ENCODE measurements at regions not wholly inside any gene's neighbourhood (a gene's known extent, or its start where the extent isn't known, plus 50 kb on each side); places are given as distances from the start of the nearest gene placed in this dataset.

DNA sequence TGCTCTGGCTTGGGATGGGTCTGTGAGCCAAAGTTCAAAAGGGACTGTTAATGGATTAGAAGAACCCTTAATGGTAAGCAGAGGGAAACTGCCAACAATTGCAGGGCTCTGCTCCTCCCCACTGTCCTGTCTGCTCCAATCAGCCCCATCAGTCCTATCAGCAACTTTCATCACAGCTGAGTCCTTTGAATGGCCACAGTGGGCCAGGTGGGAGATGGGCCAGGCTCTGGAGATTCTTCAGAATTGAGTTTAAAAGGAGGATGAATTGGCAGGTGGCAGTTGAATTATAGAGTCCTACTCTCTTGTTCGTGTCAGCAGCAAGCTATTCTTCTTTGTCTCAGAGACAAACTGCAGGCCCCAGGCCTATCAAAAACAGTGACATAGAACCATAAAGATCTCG lies 573.9 kb downstream of the EPHA4 start:
- ATAC-seq: no peak
- intact Hi-C loops (cut with DNase I): no loop called here
- no peak for DNase-seq (ENCODE audit: low spot score)

GRCh38 chr2:220999356-220999755 lies 572.7 kb downstream of the EPHA4 start:
- ATAC-seq: no peak
- DNase-seq (ENCODE audit: low spot score): no peak
- intact Hi-C loops (cut with DNase I): no loop called here

GRCh38 chr2:221001381-221001801 lies 570.7 kb downstream of the EPHA4 start:
- DNase-seq (ENCODE audit: low spot score) (no peak), ATAC-seq (no peak)
- intact Hi-C loops (cut with DNase I): no loop called here

DNA sequence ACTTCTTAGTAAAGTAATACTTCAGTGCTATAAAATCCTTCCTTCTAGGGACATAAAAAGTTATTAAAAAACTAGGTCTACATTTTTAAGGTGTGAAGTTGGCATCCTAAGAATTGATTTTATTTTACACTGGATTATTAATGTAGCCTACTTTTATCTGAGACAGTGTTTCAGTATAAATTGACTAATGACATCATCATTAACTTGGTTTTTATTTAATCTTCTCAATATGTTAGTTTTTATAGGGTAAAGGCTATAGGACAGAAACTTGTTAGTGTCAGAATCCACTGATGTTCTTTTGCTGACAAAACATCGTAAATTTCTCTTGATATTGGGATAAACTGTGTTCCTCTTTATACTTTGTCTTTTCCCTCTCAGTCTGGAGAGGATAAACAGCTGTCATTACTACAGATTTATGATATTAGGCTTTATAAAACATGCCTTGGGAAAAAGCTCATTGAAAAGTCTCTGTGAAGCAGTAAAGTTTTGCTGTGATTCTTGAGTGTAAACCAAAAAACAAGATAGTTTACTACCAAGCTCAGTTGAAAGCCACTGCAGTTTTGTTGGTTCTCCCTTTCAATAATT lies 569.9 kb downstream of the EPHA4 start:
- intact Hi-C loops (cut with DNase I): no loop called here
- DNase-seq (ENCODE audit: low spot score) (no peak), ATAC-seq (no peak)

DNA sequence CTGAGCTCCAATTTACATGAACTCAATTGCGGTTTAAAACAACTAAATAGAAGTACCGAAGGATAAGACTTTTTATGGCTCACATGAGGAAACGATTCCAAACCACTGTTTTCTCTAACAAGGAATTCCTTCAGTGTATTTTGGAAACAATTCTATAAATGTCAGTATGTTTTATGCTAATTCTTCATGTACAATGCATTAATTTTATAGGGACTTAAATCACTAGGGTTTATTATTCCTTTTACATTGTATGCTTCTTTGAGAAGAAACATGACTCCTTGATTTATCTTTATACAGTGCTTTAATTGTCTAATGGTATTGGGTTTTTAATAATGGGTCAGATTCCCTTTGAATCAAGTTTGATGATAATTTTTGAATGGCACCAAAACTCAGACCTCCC lies 566.8 kb downstream of the EPHA4 start:
- ATAC-seq (no peak), DNase-seq (ENCODE audit: low spot score) (no peak)
- intact Hi-C loops (cut with DNase I): no loop called here

DNA sequence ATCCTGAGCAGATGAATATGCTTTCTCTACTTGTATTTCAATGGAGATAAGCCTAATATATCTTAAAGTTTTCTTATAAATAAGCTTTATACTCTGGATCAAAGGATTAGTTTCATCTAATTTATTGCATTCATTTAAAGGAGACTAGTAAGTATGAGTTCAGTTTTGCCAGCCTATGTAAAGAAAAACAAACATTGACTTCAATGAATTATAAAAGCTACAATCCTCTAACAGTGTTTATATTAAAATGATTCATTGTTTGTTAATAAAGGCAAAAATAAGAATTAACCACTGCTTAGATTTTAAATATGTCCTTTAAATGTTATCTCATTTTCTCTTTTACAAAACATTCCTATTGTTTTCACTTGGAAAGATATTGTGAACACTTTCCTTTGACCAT lies 566.0 kb downstream of the EPHA4 start:
- intact Hi-C loops (cut with DNase I): no loop called here
- ATAC-seq (no peak), DNase-seq (ENCODE audit: low spot score) (no peak)

- intact Hi-C loops (cut with DNase I): no loop called here
- no peak for ATAC-seq
- DNase-seq (ENCODE audit: low spot score): no peak
Observed at GRCh38 chr2:221016551-221016950, 555.6 kb downstream of the EPHA4 start.

GRCh38 chr2:221018262-221018661 lies 553.8 kb downstream of the EPHA4 start:
- intact Hi-C loops (cut with DNase I): no loop called here
- DNase-seq (ENCODE audit: low spot score): no peak
- ATAC-seq: no peak

- DNase-seq (ENCODE audit: low spot score): no peak
- intact Hi-C loops (cut with DNase I): no loop called here
- ATAC-seq: no peak
Observed at GRCh38 chr2:221019668-221020067, 552.4 kb downstream of the EPHA4 start.

DNA sequence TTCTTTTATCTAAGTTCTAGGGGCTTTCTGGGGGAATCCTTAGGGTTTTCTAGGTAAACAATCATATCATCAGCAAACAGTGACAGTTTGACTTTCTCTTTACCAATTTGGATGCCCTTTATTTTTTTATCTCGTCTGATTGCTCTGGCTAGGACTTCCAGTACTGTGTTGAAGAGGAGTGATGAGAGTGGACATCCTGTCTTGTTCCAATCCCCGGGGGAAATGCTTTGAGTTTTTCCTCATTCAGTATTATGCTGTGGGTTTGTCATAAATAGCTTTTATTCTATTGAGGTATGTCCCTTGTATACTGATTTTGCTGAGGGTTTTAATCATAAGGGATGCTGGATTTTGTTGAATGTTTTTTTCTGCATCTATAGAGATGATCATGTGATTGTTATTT lies 549.5 kb downstream of the EPHA4 start:
- ATAC-seq (no peak), DNase-seq (ENCODE audit: low spot score) (no peak)
- intact Hi-C loops (cut with DNase I): no loop called here

- DNase-seq (ENCODE audit: low spot score) (no peak), ATAC-seq (no peak)
- intact Hi-C loops (cut with DNase I): no loop called here
Observed at GRCh38 chr2:221025398-221025797, 546.7 kb downstream of the EPHA4 start.

- ATAC-seq: no peak
- no peak for DNase-seq (ENCODE audit: low spot score)
- intact Hi-C loops (cut with DNase I): no loop called here
Observed at GRCh38 chr2:221034026-221034701, 537.9 kb downstream of the EPHA4 start.

- no peak for ATAC-seq
- intact Hi-C loops (cut with DNase I): no loop called here
- no peak for DNase-seq (ENCODE audit: low spot score)
Observed at GRCh38 chr2:221034973-221035372, 537.1 kb downstream of the EPHA4 start.

DNA sequence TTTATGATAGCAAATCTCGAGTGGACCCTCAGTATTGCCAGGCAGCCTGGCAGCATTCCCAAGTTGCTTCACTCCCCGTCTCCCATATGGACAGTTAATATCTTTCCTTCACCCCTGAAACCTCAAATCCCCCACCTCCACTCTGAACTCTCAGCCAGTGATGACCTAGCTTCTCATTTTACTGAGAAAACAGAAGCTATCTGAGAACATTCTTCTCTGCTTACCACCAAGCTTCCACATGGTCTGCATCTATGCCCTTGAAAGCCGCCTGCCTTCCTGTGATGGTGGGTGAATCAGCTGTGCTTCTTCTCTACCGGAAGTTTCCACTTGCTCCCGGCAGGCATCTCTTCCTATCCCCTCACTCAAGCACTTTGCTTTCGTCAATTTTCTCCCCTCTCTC lies 529.2 kb downstream of the EPHA4 start:
- ATAC-seq (no peak), DNase-seq (ENCODE audit: low spot score) (no peak)
- intact Hi-C loops (cut with DNase I): no loop called here

DNA sequence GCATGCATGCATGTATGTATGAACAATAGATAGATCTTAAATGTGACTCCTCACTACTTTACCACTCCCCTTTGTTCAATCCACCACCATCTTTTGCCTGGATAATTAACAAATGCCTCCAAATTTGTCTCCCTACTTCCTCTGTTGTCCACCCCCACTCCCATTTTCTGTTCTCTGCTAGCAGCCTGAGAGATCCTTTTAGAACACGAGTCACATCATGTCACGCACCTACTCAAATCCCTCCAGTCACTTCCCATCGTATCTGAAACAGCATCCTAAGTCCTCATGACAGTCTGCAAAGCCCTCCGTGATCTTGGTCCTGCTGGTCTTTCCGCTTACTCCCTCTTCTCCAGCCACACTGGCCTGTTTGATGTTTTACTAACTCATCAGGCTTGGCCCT lies 527.3 kb downstream of the EPHA4 start:
- intact Hi-C loops (cut with DNase I): no loop called here
- DNase-seq (ENCODE audit: low spot score) (no peak), ATAC-seq (no peak)

GRCh38 chr2:221050020-221050795 lies 521.9 kb downstream of the EPHA4 start:
- ATAC-seq (no peak), DNase-seq (ENCODE audit: low spot score) (no peak)
- intact Hi-C loops (cut with DNase I): no loop called here

DNA sequence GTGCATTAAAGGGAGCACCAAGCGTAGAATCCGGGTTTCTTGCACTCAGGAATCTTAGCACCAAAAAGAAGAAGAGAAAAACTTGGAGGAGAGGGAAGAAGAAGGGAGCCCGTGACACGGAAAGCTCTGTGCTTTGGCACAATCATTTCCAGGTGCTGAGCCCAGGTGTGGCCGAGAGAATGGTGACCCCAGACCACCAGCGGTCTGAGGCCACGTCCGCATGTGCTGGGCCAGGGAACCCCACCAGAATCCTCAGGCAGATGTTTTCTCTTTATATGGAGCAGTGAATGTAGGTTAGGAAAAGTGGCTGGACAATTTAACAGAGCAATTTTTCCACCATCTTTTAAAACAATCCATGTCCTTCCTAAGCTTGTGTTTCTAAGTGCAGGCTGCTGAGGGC lies 520.9 kb downstream of the EPHA4 start:
- DNase-seq (ENCODE audit: low spot score) (no peak), ATAC-seq (no peak)
- intact Hi-C loops (cut with DNase I): no loop called here

DNA sequence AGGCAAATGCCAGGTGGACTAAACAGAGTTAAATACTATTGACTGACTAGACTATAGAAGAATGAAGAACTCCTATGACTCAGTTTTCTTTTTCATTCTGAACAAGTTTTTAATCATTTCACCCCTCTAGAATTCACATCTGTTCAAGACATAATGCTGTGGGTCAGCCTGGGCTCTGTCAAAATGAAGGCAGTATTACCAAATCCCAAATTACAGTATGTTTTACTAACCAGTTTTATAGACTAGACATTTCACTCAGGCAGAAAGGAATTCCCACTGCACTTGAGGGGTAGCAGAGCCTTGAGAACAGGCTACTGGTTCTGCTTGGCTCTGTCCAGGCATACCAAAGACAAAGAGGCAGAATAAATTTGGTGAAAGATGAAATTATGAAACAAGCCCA lies 511.7 kb downstream of the EPHA4 start:
- ATAC-seq (no peak), DNase-seq (ENCODE audit: low spot score) (no peak)
- intact Hi-C loops (cut with DNase I): no loop called here

DNA sequence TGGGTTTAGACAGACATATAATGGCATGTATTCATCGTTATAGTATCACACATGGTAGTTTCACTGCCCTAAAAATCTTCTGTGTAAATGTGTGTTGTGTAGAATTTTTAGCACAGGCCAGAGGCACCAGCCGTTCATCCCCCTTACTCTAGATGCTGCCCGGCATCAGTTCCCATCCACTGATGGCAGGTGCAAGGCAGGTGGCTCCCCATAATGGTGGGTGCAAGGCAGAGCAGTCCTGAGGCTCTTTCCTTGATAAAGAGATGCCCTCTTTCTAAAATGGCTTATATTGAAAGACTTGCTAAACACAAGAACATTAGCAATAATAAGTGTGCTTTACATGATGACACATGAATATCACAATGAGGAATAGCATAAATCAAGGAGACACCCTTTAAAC lies 508.5 kb downstream of the EPHA4 start:
- DNase-seq (ENCODE audit: low spot score) (no peak), ATAC-seq (no peak)
- intact Hi-C loops (cut with DNase I): no loop called here

- intact Hi-C loops (cut with DNase I): no loop called here
- DNase-seq (ENCODE audit: low spot score) (no peak), ATAC-seq (no peak)
Observed at GRCh38 chr2:221064058-221064854, 507.8 kb downstream of the EPHA4 start.
